ENCODE measurements at regions not wholly inside any gene's neighbourhood (a gene's known extent, or its start where the extent isn't known, plus 50 kb on each side); places are given as distances from the start of the nearest gene placed in this dataset.

- POLR2A ChIA-PET = no interaction called here
- Mint-ChIP-seq H3K4me3 (no peak overlapping the region), H3K4me1 (ENCODE audit: low read depth) (no peaks in the 10 kb centered on the region), H3K9me3 (ENCODE audit: insufficient read depth) (no peaks in the 10 kb centered on the region), H3K27me3 (ENCODE audit: low read depth) (peaks cover 48% of the 10 kb centered on the region), H3K36me3 (ENCODE audit: low read depth) (no peaks in the 10 kb centered on the region), H3K27ac (no peak overlapping the region)
- CTCF ChIA-PET = no interaction called here
- DNase-seq (no peak), ATAC-seq (no peak)
Measured at GRCh38 chr20:4600308-4601014, 85.8 kb upstream of the PRNP start.

GRCh38 chr20:4597215-4597614, 89.0 kb upstream of the PRNP start:
- ChIA-PET POLR2A (no interaction called here), CTCF (interaction anchor here (1.0 to 1.1 kb wide), 2 partner anchors 9 to 595 kb away, joined by 3 read pairs; no protein-coding TSS in a partner anchor)
- H3K9me3 Mint-ChIP-seq (ENCODE audit: insufficient read depth) = no peaks in the 10 kb centered on the region
- no peak overlapping the region for H3K27ac Mint-ChIP-seq
- peaks cover 44% of the 10 kb centered on the region for H3K27me3 Mint-ChIP-seq (ENCODE audit: low read depth)
- H3K36me3 Mint-ChIP-seq (ENCODE audit: low read depth) = no peaks in the 10 kb centered on the region
- H3K4me1 Mint-ChIP-seq (ENCODE audit: low read depth) = peaks cover 8% of the 10 kb centered on the region
- DNase-seq (no peak), ATAC-seq (no peak)
- H3K4me3 Mint-ChIP-seq = no peak overlapping the region

GRCh38 chr20:4593149-4593525, 93.1 kb upstream of the PRNP start:
- no peaks in the 10 kb centered on the region for H3K9me3 Mint-ChIP-seq (ENCODE audit: insufficient read depth)
- ATAC-seq (no peak), DNase-seq (no peak)
- peaks cover 13% of the 10 kb centered on the region for H3K4me1 Mint-ChIP-seq (ENCODE audit: low read depth)
- H3K4me3 Mint-ChIP-seq = peak overlapping the region; percentile 66
- H3K36me3 Mint-ChIP-seq (ENCODE audit: low read depth) = no peaks in the 10 kb centered on the region
- H3K27me3 Mint-ChIP-seq (ENCODE audit: low read depth) = peaks cover 29% of the 10 kb centered on the region
- ChIA-PET CTCF (interaction anchor here (0.7 to 2.1 kb wide), 4 partner anchors 13 to 486 kb away, joined by 3 to 7 read pairs (median 5); no protein-coding TSS in a partner anchor), POLR2A (no interaction called here)
- peak overlapping the region; percentile 20 for H3K27ac Mint-ChIP-seq

GRCh38 chr20:4592316-4593148, 93.7 kb upstream of the PRNP start:
- Mint-ChIP-seq H3K9me3 (ENCODE audit: insufficient read depth) (no peaks in the 10 kb centered on the region), H3K4me1 (ENCODE audit: low read depth) (peaks cover 13% of the 10 kb centered on the region), H3K27me3 (ENCODE audit: low read depth) (peaks cover 26% of the 10 kb centered on the region), H3K36me3 (ENCODE audit: low read depth) (no peaks in the 10 kb centered on the region), H3K4me3 (peak overlapping the region; percentile 66), H3K27ac (no peak overlapping the region)
- peak; percentile 86 for ATAC-seq
- ChIA-PET CTCF (interaction anchor here (0.7 to 2.1 kb wide), 8 partner anchors 14 to 485 kb away, joined by 3 to 7 read pairs (median 4); no protein-coding TSS in a partner anchor), POLR2A (no interaction called here)
- peak; percentile 57 for DNase-seq

- no peak overlapping the region for H3K27ac Mint-ChIP-seq
- ChIA-PET POLR2A (no interaction called here), CTCF (interaction anchor here (0.8 to 2.1 kb wide), 8 partner anchors 11 to 484 kb away, joined by 3 to 7 read pairs (median 4); no protein-coding TSS in a partner anchor)
- H3K4me1 Mint-ChIP-seq (ENCODE audit: low read depth) = peaks cover 13% of the 10 kb centered on the region
- no peaks in the 10 kb centered on the region for H3K9me3 Mint-ChIP-seq (ENCODE audit: insufficient read depth)
- DNase-seq (no peak), ATAC-seq (peak; percentile 16)
- H3K4me3 Mint-ChIP-seq = peak overlapping the region; percentile 22
- H3K27me3 Mint-ChIP-seq (ENCODE audit: low read depth) = peaks cover 22% of the 10 kb centered on the region
- no peaks in the 10 kb centered on the region for H3K36me3 Mint-ChIP-seq (ENCODE audit: low read depth)
Measured at GRCh38 chr20:4591975-4592315, 94.3 kb upstream of the PRNP start.

GRCh38 chr20:4585758-4586157, 100.5 kb upstream of the PRNP start:
- ChIA-PET POLR2A (no interaction called here), CTCF (no interaction called here)
- no peak for ATAC-seq

GRCh38 chr20:4585104-4585753, 101.0 kb upstream of the PRNP start:
- Mint-ChIP-seq H3K36me3 (ENCODE audit: low read depth) (no peaks in the 10 kb centered on the region), H3K27ac (no peak overlapping the region), H3K27me3 (ENCODE audit: low read depth) (peaks cover 22% of the 10 kb centered on the region), H3K4me1 (ENCODE audit: low read depth) (no peaks in the 10 kb centered on the region), H3K9me3 (ENCODE audit: insufficient read depth) (no peaks in the 10 kb centered on the region), H3K4me3 (no peak overlapping the region)
- ChIA-PET CTCF (interaction anchor here (1.5 kb wide), 1 partner anchor 21 kb away, joined by 4 read pairs; no protein-coding TSS in a partner anchor), POLR2A (interaction anchor here (0.5 kb wide), 1 partner anchor 1092 kb away, joined by 3 read pairs; no protein-coding TSS in a partner anchor)
- DNase-seq (no peak), ATAC-seq (no peak)

More at GRCh38 chr20:4585758-4586157, 100.5 kb upstream of the PRNP start:
- Mint-ChIP-seq H3K27me3 (ENCODE audit: low read depth) (peaks cover 23% of the 10 kb centered on the region), H3K9me3 (ENCODE audit: insufficient read depth) (no peaks in the 10 kb centered on the region), H3K4me3 (no peak overlapping the region), H3K36me3 (ENCODE audit: low read depth) (no peaks in the 10 kb centered on the region), H3K4me1 (ENCODE audit: low read depth) (no peaks in the 10 kb centered on the region), H3K27ac (no peak overlapping the region)
- no peak for DNase-seq

GRCh38 chr20:4584510-4584909, 101.7 kb upstream of the PRNP start:
- no peaks in the 10 kb centered on the region for H3K9me3 Mint-ChIP-seq (ENCODE audit: insufficient read depth)
- no peak for ATAC-seq
- DNase-seq = no peak
- peaks cover 25% of the 10 kb centered on the region for H3K27me3 Mint-ChIP-seq (ENCODE audit: low read depth)
- no peak overlapping the region for H3K27ac Mint-ChIP-seq
- CTCF ChIA-PET = interaction anchor here (1.5 kb wide), 1 partner anchor 22 kb away, joined by 4 read pairs; no protein-coding TSS in a partner anchor
- no peak overlapping the region for H3K4me3 Mint-ChIP-seq
- H3K4me1 Mint-ChIP-seq (ENCODE audit: low read depth) = no peaks in the 10 kb centered on the region
- H3K36me3 Mint-ChIP-seq (ENCODE audit: low read depth) = no peaks in the 10 kb centered on the region
- POLR2A ChIA-PET = no interaction called here

GRCh38 chr20:4581838-4582237, 104.4 kb upstream of the PRNP start:
- H3K27me3 Mint-ChIP-seq (ENCODE audit: low read depth) = peaks cover 45% of the 10 kb centered on the region
- H3K27ac Mint-ChIP-seq = no peak overlapping the region
- ATAC-seq (no peak), DNase-seq (no peak)
- H3K9me3 Mint-ChIP-seq (ENCODE audit: insufficient read depth) = no peaks in the 10 kb centered on the region
- CTCF ChIA-PET = interaction anchor here (0.7 to 0.8 kb wide), 2 partner anchors 9 to 13 kb away, joined by 3 to 4 read pairs; no protein-coding TSS in a partner anchor
- POLR2A ChIA-PET = no interaction called here
- no peak overlapping the region for H3K4me3 Mint-ChIP-seq
- no peaks in the 10 kb centered on the region for H3K36me3 Mint-ChIP-seq (ENCODE audit: low read depth)
- no peaks in the 10 kb centered on the region for H3K4me1 Mint-ChIP-seq (ENCODE audit: low read depth)

GRCh38 chr20:4578375-4578774, 107.9 kb upstream of the PRNP start:
- H3K27me3 Mint-ChIP-seq (ENCODE audit: low read depth) = peaks cover 52% of the 10 kb centered on the region

GRCh38 chr20:4574356-4574690, 111.9 kb upstream of the PRNP start:
- CTCF ChIA-PET = no interaction called here
- Mint-ChIP-seq H3K4me1 (ENCODE audit: low read depth) (peaks cover 6% of the 10 kb centered on the region), H3K4me3 (no peak overlapping the region), H3K27ac (no peak overlapping the region), H3K27me3 (ENCODE audit: low read depth) (peaks cover 45% of the 10 kb centered on the region), H3K9me3 (ENCODE audit: insufficient read depth) (no peaks in the 10 kb centered on the region), H3K36me3 (ENCODE audit: low read depth) (no peaks in the 10 kb centered on the region)
- no peak for ATAC-seq
- no peak for DNase-seq
- POLR2A ChIA-PET = no interaction called here

More at GRCh38 chr20:4578375-4578774, 107.9 kb upstream of the PRNP start:
- H3K27ac Mint-ChIP-seq = no peak overlapping the region
- DNase-seq = no peak
- CTCF ChIA-PET = no interaction called here
- peaks cover 6% of the 10 kb centered on the region for H3K4me1 Mint-ChIP-seq (ENCODE audit: low read depth)
- ATAC-seq = no peak
- POLR2A ChIA-PET = no interaction called here
- no peaks in the 10 kb centered on the region for H3K9me3 Mint-ChIP-seq (ENCODE audit: insufficient read depth)
- H3K36me3 Mint-ChIP-seq (ENCODE audit: low read depth) = no peaks in the 10 kb centered on the region
- no peak overlapping the region for H3K4me3 Mint-ChIP-seq

Measured in activated CD8-positive, alpha-beta T cell treated with anti-CD3 and anti-CD28 coated beads, Interleukin-2, amount 10 ng/mL, durations not matched to agents 7 days and 5 days (primary cell).